ENCODE measurements at regions not wholly inside any gene's neighbourhood (a gene's known extent, or its start where the extent isn't known, plus 50 kb on each side); places are given as distances from the start of the nearest gene placed in this dataset.

DNA sequence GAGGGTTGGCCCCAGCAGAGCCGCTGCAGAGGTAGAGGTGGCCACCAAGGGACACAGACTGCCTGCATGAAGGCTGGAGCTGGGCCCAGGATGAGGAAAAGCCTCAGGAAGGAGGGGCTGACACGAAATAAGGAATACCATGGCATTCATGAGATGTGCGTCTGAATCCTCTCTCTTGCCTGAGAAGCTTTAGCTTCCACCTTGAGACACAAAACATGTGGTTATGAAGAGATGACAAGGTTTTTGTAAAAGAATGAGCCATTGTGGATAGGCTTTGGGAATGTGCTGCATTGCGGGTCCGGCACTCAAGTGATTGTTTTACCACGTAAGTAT lies 82.7 kb downstream of the DAD1 start:
- CTCF ChIA-PET = no interaction called here
- no TSS peak for BruUV-seq (replicated peaks)

DNA sequence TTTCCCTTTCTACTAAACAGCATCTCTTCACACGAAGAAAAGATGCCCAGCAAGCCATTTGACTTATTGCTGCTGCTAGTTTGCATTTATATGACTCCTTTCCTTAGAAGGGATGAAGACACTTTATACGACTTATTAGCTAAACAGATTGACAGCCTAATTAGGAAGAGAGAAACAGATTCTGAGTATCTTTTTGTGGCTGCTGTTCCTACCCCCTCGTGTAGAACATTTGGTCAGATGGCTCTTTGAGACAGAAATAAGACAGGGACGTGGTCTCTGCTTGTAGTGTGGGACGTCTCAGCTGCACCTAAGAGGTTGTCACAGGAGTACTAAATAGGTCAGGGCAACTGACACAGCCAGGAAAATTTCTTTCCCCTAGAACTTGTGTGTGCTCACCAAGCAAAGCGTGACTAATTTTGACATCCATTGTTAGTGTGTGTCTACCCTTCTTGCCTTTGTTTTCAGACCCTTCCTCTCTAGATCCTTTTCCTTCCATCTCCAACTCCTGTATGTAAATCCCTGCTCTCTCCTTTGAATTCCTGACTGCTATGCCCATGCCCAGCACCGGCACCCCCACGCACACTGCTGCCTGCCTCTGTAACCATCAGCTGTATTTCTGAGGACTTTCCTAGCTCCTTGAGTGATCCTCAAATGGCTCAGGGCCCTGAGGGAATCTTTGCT lies 83.2 kb downstream of the DAD1 start:
- H3K27me3 ChIP-seq (ENCODE audit: insufficient read depth, low read length) = peaks cover 86% of the 10 kb centered on the region
- ChIA-PET POLR2A (no interaction called here), CTCF (no interaction called here), RAD21 (ENCODE audit: low non-redundant PET in 1 of 2, low total read pairs in 2 of 2, uncharacterized antibody in 2 of 2, unreplicated experiment in 2 of 2) (no interaction called here)
- no TSS peak for BruUV-seq (replicated peaks)
- no peaks in the 10 kb centered on the region for H3K9me2 ChIP-seq (ENCODE audit: insufficient read depth)
- H3K9me3 ChIP-seq (ENCODE audit: control insufficient read depth in 1 of 2, insufficient read depth in 1 of 2, low read depth in 1 of 2, low read length in 2 of 2) = no peaks in the 10 kb centered on the region
- intact Hi-C loops (cut with micrococcal nuclease) = no loop called here
- no peaks in the 10 kb centered on the region for H3K4me1 ChIP-seq (ENCODE audit: control insufficient read depth in 1 of 2, insufficient read depth in 2 of 2, low read length in 2 of 2)
- no peaks in the 10 kb centered on the region for H4K20me1 ChIP-seq (ENCODE audit: insufficient read depth)
- DNase-seq (ENCODE audit: low read depth, low spot score) (no peak), ATAC-seq (no peak)
- H2AFZ ChIP-seq (ENCODE audit: low read depth, low read length, poor library complexity, severe bottlenecking) = no peak overlapping the region
- no peak overlapping the region for H3K4me2 ChIP-seq (ENCODE audit: low read length)
- no peak overlapping the region for H3K9ac ChIP-seq (ENCODE audit: low read length)
- no peak overlapping the region for H3K27ac ChIP-seq (ENCODE audit: low read depth, low read length)
- no peaks in the 10 kb centered on the region for H3K79me2 ChIP-seq (ENCODE audit: insufficient read depth, low read length)
- H3K36me3 ChIP-seq (ENCODE audit: control insufficient read depth in 1 of 2, insufficient read depth in 2 of 2, low read length in 2 of 2) = no peaks in the 10 kb centered on the region
- no peak overlapping the region for H3K4me3 ChIP-seq (replicated peaks in 1 of 2; ENCODE audit: low read depth in 1 of 2, low read length in 2 of 2)
- TF ChIP-seq YY1 (IDR thresholded peaks at IDR 0.05; ENCODE audit: extremely low read depth, insufficient replicate concordance, low read depth, low read length) = no peak
- TF ChIP-seq, protein P1, sequence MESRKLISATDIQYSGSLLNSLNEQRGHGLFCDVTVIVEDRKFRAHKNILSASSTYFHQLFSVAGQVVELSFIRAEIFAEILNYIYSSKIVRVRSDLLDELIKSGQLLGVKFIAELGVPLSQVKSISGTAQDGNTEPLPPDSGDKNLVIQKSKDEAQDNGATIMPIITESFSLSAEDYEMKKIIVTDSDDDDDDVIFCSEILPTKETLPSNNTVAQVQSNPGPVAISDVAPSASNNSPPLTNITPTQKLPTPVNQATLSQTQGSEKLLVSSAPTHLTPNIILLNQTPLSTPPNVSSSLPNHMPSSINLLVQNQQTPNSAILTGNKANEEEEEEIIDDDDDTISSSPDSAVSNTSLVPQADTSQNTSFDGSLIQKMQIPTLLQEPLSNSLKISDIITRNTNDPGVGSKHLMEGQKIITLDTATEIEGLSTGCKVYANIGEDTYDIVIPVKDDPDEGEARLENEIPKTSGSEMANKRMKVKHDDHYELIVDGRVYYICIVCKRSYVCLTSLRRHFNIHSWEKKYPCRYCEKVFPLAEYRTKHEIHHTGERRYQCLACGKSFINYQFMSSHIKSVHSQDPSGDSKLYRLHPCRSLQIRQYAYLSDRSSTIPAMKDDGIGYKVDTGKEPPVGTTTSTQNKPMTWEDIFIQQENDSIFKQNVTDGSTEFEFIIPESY (IDR thresholded peaks at IDR 0.05; ENCODE audit: extremely low read depth, insufficient replicate concordance, low read length) = no peak
- no peak for TF ChIP-seq POLR2AphosphoS5 (IDR thresholded peaks at IDR 0.05; ENCODE audit: low read depth, low read length)
- TF ChIP-seq CEBPB (IDR thresholded peaks at IDR 0.05; ENCODE audit: low read depth) = no peak
- TF ChIP-seq JUND (IDR thresholded peaks at IDR 0.05) = no peak
- TF ChIP-seq ZNF274 (IDR thresholded peaks at IDR 0.05; ENCODE audit: low read depth, low read length) = no peak
- TF ChIP-seq, protein P2, sequence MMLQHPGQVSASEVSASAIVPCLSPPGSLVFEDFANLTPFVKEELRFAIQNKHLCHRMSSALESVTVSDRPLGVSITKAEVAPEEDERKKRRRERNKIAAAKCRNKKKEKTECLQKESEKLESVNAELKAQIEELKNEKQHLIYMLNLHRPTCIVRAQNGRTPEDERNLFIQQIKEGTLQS (IDR thresholded peaks at IDR 0.05) = no peak
- no peak for TF ChIP-seq ELF1 (IDR thresholded peaks at IDR 0.05; ENCODE audit: borderline replicate concordance, low read depth)
- no peak for TF ChIP-seq EZH2 (IDR thresholded peaks at IDR 0.05)
- no peak for TF ChIP-seq RAD21 (IDR thresholded peaks at IDR 0.05; ENCODE audit: low read depth)
- TF ChIP-seq SIN3A (IDR thresholded peaks at IDR 0.05; ENCODE audit: low read depth) = no peak
- TF ChIP-seq, protein P3, sequence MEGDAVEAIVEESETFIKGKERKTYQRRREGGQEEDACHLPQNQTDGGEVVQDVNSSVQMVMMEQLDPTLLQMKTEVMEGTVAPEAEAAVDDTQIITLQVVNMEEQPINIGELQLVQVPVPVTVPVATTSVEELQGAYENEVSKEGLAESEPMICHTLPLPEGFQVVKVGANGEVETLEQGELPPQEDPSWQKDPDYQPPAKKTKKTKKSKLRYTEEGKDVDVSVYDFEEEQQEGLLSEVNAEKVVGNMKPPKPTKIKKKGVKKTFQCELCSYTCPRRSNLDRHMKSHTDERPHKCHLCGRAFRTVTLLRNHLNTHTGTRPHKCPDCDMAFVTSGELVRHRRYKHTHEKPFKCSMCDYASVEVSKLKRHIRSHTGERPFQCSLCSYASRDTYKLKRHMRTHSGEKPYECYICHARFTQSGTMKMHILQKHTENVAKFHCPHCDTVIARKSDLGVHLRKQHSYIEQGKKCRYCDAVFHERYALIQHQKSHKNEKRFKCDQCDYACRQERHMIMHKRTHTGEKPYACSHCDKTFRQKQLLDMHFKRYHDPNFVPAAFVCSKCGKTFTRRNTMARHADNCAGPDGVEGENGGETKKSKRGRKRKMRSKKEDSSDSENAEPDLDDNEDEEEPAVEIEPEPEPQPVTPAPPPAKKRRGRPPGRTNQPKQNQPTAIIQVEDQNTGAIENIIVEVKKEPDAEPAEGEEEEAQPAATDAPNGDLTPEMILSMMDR (IDR thresholded peaks at IDR 0.05 in 2 of 3, conservative IDR thresholded peaks at IDR 0.05 in 1 of 3; ENCODE audit: borderline replicate concordance in 1 of 3, insufficient read depth in 1 of 3, low read depth in 2 of 3, low read length in 2 of 3) = no peak
- no peak for TF ChIP-seq CBX3 (IDR thresholded peaks at IDR 0.05; ENCODE audit: low read depth)
- TF ChIP-seq ZFX (IDR thresholded peaks at IDR 0.05) = no peak

More for the DNA sequence above, 82.7 kb downstream of the DAD1 start:
- Histone ChIP-seq H3K9ac (ENCODE audit: low read length) (no peak overlapping the region), H3K27ac (ENCODE audit: low read depth, low read length) (no peak overlapping the region), H3K27me3 (ENCODE audit: insufficient read depth, low read length) (peaks cover 86% of the 10 kb centered on the region), H3K4me2 (ENCODE audit: low read length) (no peak overlapping the region), H3K79me2 (ENCODE audit: insufficient read depth, low read length) (no peaks in the 10 kb centered on the region), H4K20me1 (ENCODE audit: insufficient read depth) (no peaks in the 10 kb centered on the region), H3K4me3 (replicated peaks in 1 of 2; ENCODE audit: low read depth in 1 of 2, low read length in 2 of 2) (no peak overlapping the region), H2AFZ (ENCODE audit: low read depth, low read length, poor library complexity, severe bottlenecking) (no peak overlapping the region), H3K36me3 (ENCODE audit: control insufficient read depth in 1 of 2, insufficient read depth in 2 of 2, low read length in 2 of 2) (no peaks in the 10 kb centered on the region), H3K9me2 (ENCODE audit: insufficient read depth) (no peaks in the 10 kb centered on the region), H3K9me3 (ENCODE audit: control insufficient read depth in 1 of 2, insufficient read depth in 1 of 2, low read depth in 1 of 2, low read length in 2 of 2) (no peaks in the 10 kb centered on the region), H3K4me1 (ENCODE audit: control insufficient read depth in 1 of 2, insufficient read depth in 2 of 2, low read length in 2 of 2) (no peaks in the 10 kb centered on the region)
- TF ChIP-seq FOSL1 (IDR thresholded peaks at IDR 0.05; ENCODE audit: low read depth) (no peak), EGR1 (IDR thresholded peaks at IDR 0.05; ENCODE audit: low read depth) (no peak), JUND (IDR thresholded peaks at IDR 0.05) (no peak), RAD21 (IDR thresholded peaks at IDR 0.05; ENCODE audit: low read depth) (no peak), POLR2AphosphoS5 (IDR thresholded peaks at IDR 0.05; ENCODE audit: low read depth, low read length) (no peak), CBX3 (IDR thresholded peaks at IDR 0.05; ENCODE audit: low read depth) (no peak), ZFX (IDR thresholded peaks at IDR 0.05) (no peak)
- TF ChIP-seq, protein P2 (IDR thresholded peaks at IDR 0.05) = no peak
- ChIA-PET POLR2A (interaction anchor here (1.1 kb wide), 1 partner anchor 50 kb away, joined by 3 read pairs; no protein-coding TSS in a partner anchor), RAD21 (ENCODE audit: low non-redundant PET in 1 of 2, low total read pairs in 2 of 2, uncharacterized antibody in 2 of 2, unreplicated experiment in 2 of 2) (no interaction called here)
- ATAC-seq (no peak), DNase-seq (ENCODE audit: low read depth, low spot score) (no peak)
- intact Hi-C loops (cut with micrococcal nuclease) = no loop called here
